NT2/D1 (cell line): ENCODE measurements at regions not wholly inside any gene's neighbourhood (a gene's known extent, or its start where the extent isn't known, plus 50 kb on each side); places are given as distances from the start of the nearest gene placed in this dataset.

Experiments
- DNase-seq: peaks from one replicate; pipeline ENCODE4 v3.0.0-alpha.2; 2011; ENCODE audit warnings: low read depth, low spot score
- H3K27me3 ChIP-seq: 2 replicates; pipeline ENCODE4 v1.6.0; 2011; ENCODE audit warnings: mild to moderate bottlenecking; ENCODE audit not compliant: insufficient read length, insufficient read depth
- H3K36me3 ChIP-seq: 2 replicates; pipeline ENCODE4 v1.6.1; 2011; ENCODE audit warnings: mild to moderate bottlenecking, low read length, mixed read lengths; ENCODE audit not compliant: insufficient read depth, insufficient read length
- H3K4me1 ChIP-seq: 2 replicates; pipeline ENCODE4 v1.5.1; 2011; ENCODE audit not compliant: insufficient read depth, insufficient read length
- H3K4me3 ChIP-seq: 2 replicates; pipeline ENCODE4 v1.5.1; 2011; ENCODE audit warnings: low read depth; ENCODE audit not compliant: insufficient read length
- H3K9ac ChIP-seq: 2 replicates; pipeline ENCODE4 v1.6.0; 2011; ENCODE audit warnings: low read depth; ENCODE audit not compliant: insufficient read length
- H3K9me3 ChIP-seq: 2 replicates; pipeline ENCODE4 v1.5.1; 2011; ENCODE audit warnings: mild to moderate bottlenecking, low read length; ENCODE audit not compliant: insufficient read depth
- SUZ12 ChIP-seq: IDR thresholded peaks from 2 replicates; pipeline ENCODE4 v1.6.1; 2011; ENCODE audit not compliant: insufficient read length, insufficient read depth; ENCODE audit errors: extremely low read depth
- YY1 ChIP-seq: IDR thresholded peaks from 2 replicates; pipeline ENCODE4 v1.6.1; 2011; ENCODE audit not compliant: insufficient read length, insufficient read depth
- ZNF274 ChIP-seq: IDR thresholded peaks from 2 replicates; pipeline ENCODE4 v1.6.1; 2011; ENCODE audit warnings: mild to moderate bottlenecking, low read depth, low read length

- H3K9me3 ChIP-seq = peaks cover 10% of the 10 kb centered on the region; the same call in 1 of the 2 replicates
- H3K4me1 ChIP-seq = peaks cover 3% of the 10 kb centered on the region
- H3K36me3 ChIP-seq = no peaks in the 10 kb centered on the region
- H3K9ac ChIP-seq = no peak overlapping the region
- H3K27me3 ChIP-seq = no peaks in the 10 kb centered on the region
- H3K4me3 ChIP-seq = no peak overlapping the region
- TF ChIP-seq SUZ12 (no peak), ZNF274 (no peak), YY1 (no peak)
- no peak for DNase-seq
Observed at GRCh38 chr2:128809259-128809636, 490.6 kb upstream of the HS6ST1 start.

- H3K4me1 ChIP-seq = peaks cover 3% of the 10 kb centered on the region
- no peak for TF ChIP-seq ZNF274
- no peak for TF ChIP-seq SUZ12
- no peak for TF ChIP-seq YY1
- no peaks in the 10 kb centered on the region for H3K36me3 ChIP-seq
- no peaks in the 10 kb centered on the region for H3K27me3 ChIP-seq
- H3K4me3 ChIP-seq = no peak overlapping the region
- H3K9ac ChIP-seq = no peak overlapping the region
- no peak for DNase-seq
- peaks cover 10% of the 10 kb centered on the region; the same call in 1 of the 2 replicates for H3K9me3 ChIP-seq
Observed at GRCh38 chr2:128809880-128810279, 491.2 kb upstream of the HS6ST1 start.

- peaks cover 3% of the 10 kb centered on the region for H3K4me1 ChIP-seq
- DNase-seq = no peak
- H3K9ac ChIP-seq = no peak overlapping the region
- no peaks in the 10 kb centered on the region for H3K27me3 ChIP-seq
- TF ChIP-seq ZNF274 (no peak), SUZ12 (no peak), YY1 (no peak)
- no peaks in the 10 kb centered on the region for H3K36me3 ChIP-seq
- H3K4me3 ChIP-seq = no peak overlapping the region
- H3K9me3 ChIP-seq = peaks cover 2% of the 10 kb centered on the region; the same call in 1 of the 2 replicates
Observed at GRCh38 chr2:128812183-128812940, 493.7 kb upstream of the HS6ST1 start.

GRCh38 chr2:128813352-128814034 is 494.8 kb upstream of the HS6ST1 start:
- H3K9me3 ChIP-seq = no peaks in the 10 kb centered on the region; the same call in 1 of the 2 replicates
- peaks cover 3% of the 10 kb centered on the region for H3K4me1 ChIP-seq
- H3K9ac ChIP-seq = no peak overlapping the region
- no peak overlapping the region for H3K4me3 ChIP-seq
- DNase-seq = no peak
- H3K36me3 ChIP-seq = no peaks in the 10 kb centered on the region
- no peaks in the 10 kb centered on the region for H3K27me3 ChIP-seq
- TF ChIP-seq SUZ12 (no peak), YY1 (no peak), ZNF274 (no peak)

GRCh38 chr2:128815248-128815647 is 496.6 kb upstream of the HS6ST1 start:
- no peak for DNase-seq
- Histone ChIP-seq H3K27me3 (no peaks in the 10 kb centered on the region), H3K9me3 (no peaks in the 10 kb centered on the region), H3K4me1 (no peaks in the 10 kb centered on the region), H3K9ac (no peak overlapping the region), H3K4me3 (no peak overlapping the region), H3K36me3 (no peaks in the 10 kb centered on the region)
- TF ChIP-seq YY1 (no peak), SUZ12 (no peak), ZNF274 (no peak)

GRCh38 chr2:128817171-128817570 is 498.5 kb upstream of the HS6ST1 start:
- DNase-seq = no peak
- Histone ChIP-seq H3K9me3 (no peaks in the 10 kb centered on the region), H3K36me3 (no peaks in the 10 kb centered on the region), H3K27me3 (no peaks in the 10 kb centered on the region), H3K9ac (no peak overlapping the region), H3K4me3 (no peak overlapping the region), H3K4me1 (peaks cover 3% of the 10 kb centered on the region)
- no peak for TF ChIP-seq ZNF274
- no peak for TF ChIP-seq SUZ12
- no peak for TF ChIP-seq YY1

GRCh38 chr2:128817813-128818212 is 499.1 kb upstream of the HS6ST1 start:
- H3K9ac ChIP-seq = no peak overlapping the region
- peaks cover 3% of the 10 kb centered on the region for H3K4me1 ChIP-seq
- no peaks in the 10 kb centered on the region for H3K9me3 ChIP-seq
- H3K4me3 ChIP-seq = no peak overlapping the region
- TF ChIP-seq YY1 (no peak), SUZ12 (no peak), ZNF274 (no peak)
- H3K36me3 ChIP-seq = no peaks in the 10 kb centered on the region
- no peak for DNase-seq
- H3K27me3 ChIP-seq = no peaks in the 10 kb centered on the region
